ENCODE measurements at regions not wholly inside any gene's neighbourhood (a gene's known extent, or its start where the extent isn't known, plus 50 kb on each side); places are given as distances from the start of the nearest gene placed in this dataset.

GRCh38 chr4:38591617-38592337 lies 72.2 kb upstream of the KLF3 start:
- TF ChIP-seq CTCF (conservative IDR thresholded peaks at IDR 0.05) (no peak), ZFX (IDR thresholded peaks at IDR 0.05) (no peak)

Data from C4-2B (cell line).